HG03520 (cell line): ENCODE measurements at regions not wholly inside any gene's neighbourhood (a gene's known extent, or its start where the extent isn't known, plus 50 kb on each side); places are given as distances from the start of the nearest gene placed in this dataset.
A peak's percentile ranks its signal among the peaks of the same experiment; 100 is the strongest.

Experiments
- ATAC-seq: cut with Tn5 transposase; IDR thresholded peaks from one replicate; pipeline ENCODE4 v1.9.1; 2021; ENCODE audit warnings: mild to moderate bottlenecking, moderate library complexity; ENCODE audit not compliant: unreplicated experiment

GRCh38 chr2:103809941-103810441, 1043.9 kb upstream of the POU3F3 start:
- no peak for ATAC-seq

GRCh38 chr2:103810875-103811274, 1043.0 kb upstream of the POU3F3 start:
- no peak for ATAC-seq

- ATAC-seq: no peak
Observed at GRCh38 chr2:103814016-103814415, 1039.9 kb upstream of the POU3F3 start.

- no peak for ATAC-seq
Observed at GRCh38 chr2:103815731-103816130, 1038.2 kb upstream of the POU3F3 start.

- no peak for ATAC-seq
Observed at GRCh38 chr2:103817746-103818145, 1036.2 kb upstream of the POU3F3 start.

GRCh38 chr2:103818176-103818575, 1035.7 kb upstream of the POU3F3 start:
- no peak for ATAC-seq

GRCh38 chr2:103819599-103819998, 1034.3 kb upstream of the POU3F3 start:
- ATAC-seq: no peak

GRCh38 chr2:103823847-103824246, 1030.1 kb upstream of the POU3F3 start:
- no peak for ATAC-seq

- no peak for ATAC-seq
Observed at GRCh38 chr2:103847276-103847675, 1006.6 kb upstream of the POU3F3 start.

GRCh38 chr2:103859238-103859637, 994.7 kb upstream of the POU3F3 start:
- no peak for ATAC-seq

- peak; percentile 75 for ATAC-seq
Observed at GRCh38 chr2:103860016-103860415, 993.9 kb upstream of the POU3F3 start.

GRCh38 chr2:103868396-103868795, 985.5 kb upstream of the POU3F3 start:
- ATAC-seq: no peak

- no peak for ATAC-seq
Observed at GRCh38 chr2:103873716-103874351, 980.1 kb upstream of the POU3F3 start.

- no peak for ATAC-seq
Observed at GRCh38 chr2:103875131-103875530, 978.8 kb upstream of the POU3F3 start.

- ATAC-seq: no peak
Observed at GRCh38 chr2:103875531-103875930, 978.4 kb upstream of the POU3F3 start.

- no peak for ATAC-seq
Observed at GRCh38 chr2:103876611-103877010, 977.3 kb upstream of the POU3F3 start.

- ATAC-seq: no peak
Observed at GRCh38 chr2:103879101-103879500, 974.8 kb upstream of the POU3F3 start.

- no peak for ATAC-seq
Observed at GRCh38 chr2:103880081-103880834, 973.7 kb upstream of the POU3F3 start.

GRCh38 chr2:103887625-103888024, 966.3 kb upstream of the POU3F3 start:
- no peak for ATAC-seq

GRCh38 chr2:103896182-103896581, 957.7 kb upstream of the POU3F3 start:
- no peak for ATAC-seq

- ATAC-seq: no peak
Observed at GRCh38 chr2:103898561-103898960, 955.4 kb upstream of the POU3F3 start.

GRCh38 chr2:103902347-103902746, 951.6 kb upstream of the POU3F3 start:
- no peak for ATAC-seq
